ENCODE measurements at regions not wholly inside any gene's neighbourhood (a gene's known extent, or its start where the extent isn't known, plus 50 kb on each side); places are given as distances from the start of the nearest gene placed in this dataset.

DNA sequence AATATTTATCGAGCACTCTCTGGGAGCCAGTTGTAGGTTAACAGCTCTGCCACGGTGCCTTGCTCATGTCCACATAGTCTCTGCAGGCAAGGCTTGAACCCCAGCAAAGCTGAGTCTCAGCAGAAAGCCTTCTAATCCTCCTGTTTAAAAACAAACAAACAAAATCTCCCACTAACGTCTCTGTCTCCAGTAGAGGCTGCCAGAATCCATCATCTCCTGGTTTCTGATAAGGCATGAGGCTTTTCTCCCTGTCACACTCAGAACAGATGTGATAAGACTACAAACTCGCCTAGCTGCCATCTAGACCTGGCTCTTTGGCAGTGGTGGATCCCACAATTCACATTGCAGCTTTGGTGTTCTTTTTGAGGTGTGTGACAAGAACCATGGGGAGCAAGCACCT lies 813.2 kb downstream of the AACS start:
- TF ChIP-seq, protein P1, sequence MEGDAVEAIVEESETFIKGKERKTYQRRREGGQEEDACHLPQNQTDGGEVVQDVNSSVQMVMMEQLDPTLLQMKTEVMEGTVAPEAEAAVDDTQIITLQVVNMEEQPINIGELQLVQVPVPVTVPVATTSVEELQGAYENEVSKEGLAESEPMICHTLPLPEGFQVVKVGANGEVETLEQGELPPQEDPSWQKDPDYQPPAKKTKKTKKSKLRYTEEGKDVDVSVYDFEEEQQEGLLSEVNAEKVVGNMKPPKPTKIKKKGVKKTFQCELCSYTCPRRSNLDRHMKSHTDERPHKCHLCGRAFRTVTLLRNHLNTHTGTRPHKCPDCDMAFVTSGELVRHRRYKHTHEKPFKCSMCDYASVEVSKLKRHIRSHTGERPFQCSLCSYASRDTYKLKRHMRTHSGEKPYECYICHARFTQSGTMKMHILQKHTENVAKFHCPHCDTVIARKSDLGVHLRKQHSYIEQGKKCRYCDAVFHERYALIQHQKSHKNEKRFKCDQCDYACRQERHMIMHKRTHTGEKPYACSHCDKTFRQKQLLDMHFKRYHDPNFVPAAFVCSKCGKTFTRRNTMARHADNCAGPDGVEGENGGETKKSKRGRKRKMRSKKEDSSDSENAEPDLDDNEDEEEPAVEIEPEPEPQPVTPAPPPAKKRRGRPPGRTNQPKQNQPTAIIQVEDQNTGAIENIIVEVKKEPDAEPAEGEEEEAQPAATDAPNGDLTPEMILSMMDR (IDR thresholded peaks at IDR 0.05): no peak
- no peak for TF ChIP-seq POLR2A (IDR thresholded peaks at IDR 0.05)
